Middle frontal gyrus (tissue), 1 donor: ENCODE measurements at regions not wholly inside any gene's neighbourhood (a gene's known extent, or its start where the extent isn't known, plus 50 kb on each side); places are given as distances from the start of the nearest gene placed in this dataset.

ENCODE experiments used
- DNase-seq: peaks from one replicate; pipeline ENCODE4 v3.0.0-alpha.2; 2015; ENCODE audit warnings: low spot score; ENCODE audit errors: extremely low spot score

DNA sequence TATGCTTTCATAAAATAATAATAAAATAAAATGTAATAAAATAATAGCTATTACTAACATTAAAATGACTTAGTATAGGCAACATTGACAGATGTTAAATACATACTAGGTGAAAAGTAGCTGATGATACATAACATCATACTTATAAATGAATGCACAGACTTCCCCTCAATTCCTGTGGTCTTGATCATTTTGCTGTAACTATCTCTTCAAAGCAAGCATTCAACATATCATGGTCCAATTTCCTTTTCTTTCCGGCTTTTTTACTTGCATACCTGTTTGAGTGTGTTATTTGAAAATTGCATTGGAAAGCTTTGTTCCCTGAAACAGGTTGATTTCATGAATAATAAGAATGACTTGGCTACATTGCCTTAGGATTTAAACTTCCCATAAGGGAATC is 309.3 kb downstream of the HDGFL1 start:
- no peak for DNase-seq

DNA sequence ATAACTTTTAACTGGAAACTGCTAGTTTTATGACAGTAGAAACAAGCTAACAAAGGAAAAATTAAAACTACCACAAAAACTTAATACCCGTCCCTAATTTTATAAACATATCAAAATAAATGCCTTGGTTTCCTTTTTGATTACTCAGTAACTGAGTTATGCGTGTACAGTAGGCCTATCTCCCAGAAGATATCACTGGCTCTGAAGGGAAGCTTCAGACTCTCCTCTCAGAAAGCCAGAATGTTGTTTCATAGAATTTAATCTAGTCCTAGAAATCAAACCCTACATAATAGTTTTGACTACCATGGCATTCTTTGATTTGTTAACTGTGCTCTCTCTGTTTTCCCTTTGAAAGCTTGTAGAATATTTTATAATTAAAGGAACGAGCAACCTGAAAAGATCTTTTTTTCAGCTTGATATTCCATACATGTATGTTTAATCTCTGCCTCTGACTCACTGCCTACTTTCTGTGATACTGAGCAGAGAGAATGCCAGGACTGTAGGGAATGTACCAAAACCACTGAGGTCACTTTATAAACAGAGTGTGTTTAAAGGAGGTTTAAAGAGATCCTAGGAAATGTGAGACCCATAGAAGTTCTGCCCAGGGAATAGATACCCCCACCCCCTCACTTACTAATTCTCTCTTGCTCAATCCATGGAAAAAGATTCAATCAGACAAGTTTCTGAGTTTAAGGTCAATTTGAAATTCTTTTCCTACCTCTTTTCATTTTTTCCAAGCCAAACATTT is 311.5 kb downstream of the HDGFL1 start:
- no peak for DNase-seq

DNA sequence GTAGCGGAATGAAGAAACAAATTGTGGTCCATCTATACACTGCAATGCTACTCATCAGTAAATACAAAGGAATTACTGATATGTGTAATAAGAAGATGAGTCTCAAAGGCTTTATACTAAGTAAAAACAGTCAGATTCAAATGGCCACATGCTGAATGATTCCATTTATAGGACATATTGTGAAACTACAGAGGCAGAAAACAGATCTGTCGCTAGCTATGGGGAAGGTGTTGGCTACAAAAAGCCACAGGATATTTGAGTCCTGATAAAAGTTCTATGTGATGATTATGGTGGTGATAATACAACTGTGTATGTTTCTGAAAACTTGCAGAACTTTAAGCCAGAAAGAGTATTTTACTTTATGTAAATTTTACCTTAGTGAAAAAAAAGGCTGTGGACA is 313.2 kb downstream of the HDGFL1 start:
- DNase-seq: no peak

DNA sequence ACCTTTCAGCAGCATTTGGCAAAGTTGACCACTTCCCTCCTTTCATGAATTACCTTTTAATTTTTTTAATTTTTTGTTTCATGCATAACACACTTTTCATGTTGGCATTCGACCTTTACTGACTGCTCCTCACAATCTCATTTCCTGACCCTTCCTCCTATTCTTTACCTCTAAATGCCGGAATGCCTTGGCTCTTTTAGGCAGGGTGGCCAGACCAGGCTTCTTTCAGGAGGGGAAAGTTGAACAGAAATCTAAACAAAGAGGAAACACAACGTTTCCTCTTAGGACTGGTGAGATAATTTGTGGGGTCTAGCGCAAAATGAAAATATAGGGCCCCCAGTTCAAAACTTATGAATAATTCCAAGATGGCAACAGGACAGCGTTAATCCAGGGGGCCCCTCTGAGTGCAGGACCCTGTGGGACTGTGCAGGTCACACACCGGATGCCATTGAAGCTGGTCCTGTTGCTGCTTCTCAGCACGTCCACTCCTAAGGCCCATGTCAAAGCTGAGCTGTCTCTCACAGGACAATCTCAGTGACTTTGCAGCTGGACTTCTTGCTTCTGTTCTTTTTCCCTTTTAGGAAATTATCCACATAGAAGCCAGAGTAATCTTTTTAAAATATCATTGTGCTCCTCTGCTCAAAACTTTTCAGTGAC is 313.8 kb downstream of the HDGFL1 start:
- no peak for DNase-seq

DNA sequence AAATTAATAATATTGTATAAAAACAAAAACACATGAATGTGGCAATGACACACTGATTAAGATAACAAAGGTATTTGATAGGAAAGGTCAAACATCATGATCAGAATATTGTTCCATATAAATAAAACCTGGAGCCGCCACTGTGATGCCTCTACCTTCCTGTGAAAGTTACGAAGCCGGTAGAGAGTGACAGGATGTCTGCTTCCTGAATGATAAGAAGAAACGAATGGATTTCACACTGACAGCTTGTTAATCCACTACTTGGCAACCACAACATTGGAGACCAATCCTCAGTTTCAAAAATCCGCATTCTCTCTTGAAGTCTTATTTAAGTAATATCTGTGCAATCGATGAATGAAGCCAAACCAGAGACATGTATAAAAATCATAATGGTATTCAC is 315.1 kb downstream of the HDGFL1 start:
- DNase-seq: no peak

DNA sequence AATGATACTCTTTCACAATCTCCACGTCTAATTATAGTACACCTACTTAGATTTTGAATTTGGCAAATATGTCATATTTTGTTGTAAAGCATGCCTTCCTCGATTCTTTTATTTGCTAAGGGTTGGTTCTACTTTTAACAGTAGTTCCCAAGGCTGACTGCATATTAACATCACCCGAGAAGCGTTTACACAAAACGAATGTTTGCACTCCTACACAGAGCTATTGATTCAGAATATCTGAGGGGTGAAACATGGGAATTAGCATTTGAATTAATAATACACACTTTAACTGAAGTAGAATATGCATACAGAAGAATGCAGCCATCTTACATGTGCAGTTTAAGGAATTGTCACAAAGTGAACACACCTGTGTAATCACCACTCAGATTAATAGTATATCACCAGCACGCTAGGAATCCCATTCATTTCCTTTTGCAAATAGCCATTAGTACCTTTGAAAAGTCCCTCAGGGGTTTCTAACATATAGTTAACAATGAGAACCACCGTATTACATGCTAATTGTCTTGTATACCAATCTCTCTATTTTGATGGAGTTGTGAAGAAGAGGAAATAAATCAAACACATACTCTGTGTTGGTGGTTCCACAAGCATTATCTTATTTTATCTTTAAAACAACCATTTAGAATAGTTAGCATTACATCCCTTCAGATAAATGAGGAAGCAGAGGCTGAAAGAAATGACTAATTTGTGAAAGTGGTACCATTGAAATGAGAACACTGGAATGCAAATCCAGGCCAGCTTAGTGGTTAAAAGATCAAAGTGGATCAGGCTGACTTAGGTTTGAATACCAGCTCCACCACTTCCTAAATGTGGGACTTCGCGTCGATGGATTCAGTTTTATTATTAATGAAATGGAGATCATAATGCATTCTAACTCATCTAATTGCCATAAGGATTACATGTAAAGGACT is 317.6 kb downstream of the HDGFL1 start:
- DNase-seq: no peak

DNA sequence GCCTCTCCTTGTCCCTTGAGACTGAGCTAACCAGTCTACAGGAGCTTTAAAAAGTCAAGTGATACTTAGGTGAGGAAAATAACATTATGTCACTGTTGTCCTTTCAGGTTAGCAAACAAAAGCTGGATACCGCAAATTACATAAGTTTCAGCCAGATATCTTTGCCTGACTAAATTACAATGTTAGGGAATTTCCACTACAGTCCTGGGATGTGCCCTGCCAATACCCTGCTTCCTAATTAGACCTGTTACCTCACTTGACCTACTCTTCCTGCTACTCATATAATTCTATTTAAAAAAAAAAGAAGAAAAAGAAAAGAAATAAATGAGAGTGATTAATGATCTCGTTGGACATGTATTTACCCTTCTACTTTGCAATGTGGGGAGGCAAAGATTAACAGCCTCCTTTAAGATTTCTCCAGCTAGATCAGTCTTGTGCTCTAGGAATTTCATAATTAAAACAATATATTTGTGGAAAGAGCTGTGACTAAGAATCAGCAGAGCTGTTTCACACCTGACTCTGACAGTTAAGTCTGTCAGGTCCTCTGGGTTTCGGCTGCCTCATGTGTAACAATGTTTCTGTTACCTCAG is 318.9 kb downstream of the HDGFL1 start:
- DNase-seq: no peak

DNA sequence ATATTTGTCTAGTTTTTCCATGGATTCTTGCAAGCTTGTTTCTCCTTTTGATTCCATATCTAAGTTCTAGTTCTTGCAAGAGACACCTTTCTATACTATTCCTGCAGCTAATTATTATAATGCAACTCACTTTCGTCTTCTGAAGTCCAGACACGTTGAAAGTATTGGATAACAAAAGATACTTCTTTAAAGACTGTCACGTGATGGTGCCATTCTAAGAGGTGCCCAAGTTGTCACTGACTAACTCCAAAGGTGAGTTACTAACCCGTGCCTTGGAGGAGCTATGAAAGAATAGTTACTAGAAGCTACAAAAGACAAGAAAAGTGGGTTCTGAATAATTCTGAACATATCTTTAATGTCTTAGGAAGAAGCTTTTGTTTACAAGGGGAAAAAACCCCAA is 322.6 kb downstream of the HDGFL1 start:
- no peak for DNase-seq

DNA sequence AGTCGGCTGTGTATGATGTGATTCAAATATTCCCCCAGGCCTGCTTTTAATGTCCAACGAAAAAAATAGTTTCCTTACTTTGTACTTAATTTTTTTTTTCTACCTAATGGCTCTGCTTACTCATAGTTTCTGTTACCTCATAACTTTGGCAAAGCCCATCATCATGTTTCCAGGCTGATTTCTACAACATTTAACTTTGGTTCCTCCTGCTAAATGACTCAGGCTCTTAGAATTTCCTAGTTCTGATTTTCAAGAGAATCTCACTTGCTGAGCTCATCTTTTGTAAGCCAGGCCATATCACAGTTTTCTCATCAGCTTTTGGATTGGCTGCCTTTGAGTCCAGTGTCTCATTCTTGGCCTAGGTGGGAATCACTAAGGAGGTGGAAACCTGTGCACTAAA is 323.1 kb downstream of the HDGFL1 start:
- no peak for DNase-seq

DNA sequence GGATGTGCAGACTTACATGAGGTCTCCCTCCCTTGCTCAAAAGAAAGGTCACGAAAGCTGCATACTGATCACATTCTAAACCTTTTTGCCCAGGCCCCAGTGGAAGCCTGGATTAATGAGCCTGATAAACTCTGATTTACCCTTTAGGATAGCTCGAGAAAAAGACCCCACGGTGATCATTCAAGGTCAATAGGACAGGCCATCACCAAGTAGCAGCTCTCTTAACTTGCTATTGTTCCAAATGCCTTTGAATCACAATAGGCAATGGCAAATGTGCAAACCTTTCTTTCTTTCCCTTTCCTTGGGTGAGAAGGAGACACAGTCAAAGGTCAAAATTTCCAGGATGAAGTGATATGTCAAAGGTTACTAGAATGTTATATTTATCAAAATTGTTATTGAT is 327.3 kb downstream of the HDGFL1 start:
- DNase-seq: no peak

DNA sequence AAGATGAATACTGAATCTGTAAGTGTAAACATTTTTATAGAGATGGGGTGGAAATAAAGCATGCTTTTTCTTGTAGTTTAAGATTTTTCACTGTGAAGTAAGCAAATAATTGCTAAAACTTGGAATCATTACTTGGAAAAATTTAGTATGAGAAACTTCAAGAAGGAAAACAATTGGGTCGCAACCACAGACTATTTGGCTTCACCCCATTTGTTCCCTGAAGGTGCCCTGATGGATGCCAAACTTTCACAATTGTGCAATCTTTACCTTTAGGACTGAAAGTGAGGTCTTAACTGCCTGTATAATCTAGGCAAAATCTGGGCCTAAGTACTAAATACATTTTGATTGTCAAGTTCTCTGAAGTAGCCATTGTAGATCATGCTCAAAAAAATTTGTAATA is 330.1 kb downstream of the HDGFL1 start:
- no peak for DNase-seq

DNA sequence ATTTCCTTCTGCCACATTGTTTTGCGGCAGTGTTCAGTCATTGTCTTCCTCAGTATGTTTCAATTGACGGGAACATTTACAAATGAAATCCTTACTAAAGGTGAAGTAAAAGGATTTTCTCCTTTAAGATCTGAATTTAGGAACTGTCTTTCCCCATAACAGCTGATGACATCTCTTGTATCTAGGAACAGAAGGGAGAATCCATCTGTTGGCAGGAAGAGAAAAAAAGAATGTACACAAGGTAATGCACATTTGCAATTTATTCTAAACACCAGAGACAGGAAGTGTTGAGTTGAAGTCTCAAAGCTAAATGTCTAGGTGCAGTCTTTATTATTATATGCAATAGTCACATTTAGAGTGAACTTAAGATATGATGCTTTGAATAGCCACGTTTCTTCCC is 334.5 kb downstream of the HDGFL1 start:
- no peak for DNase-seq

DNA sequence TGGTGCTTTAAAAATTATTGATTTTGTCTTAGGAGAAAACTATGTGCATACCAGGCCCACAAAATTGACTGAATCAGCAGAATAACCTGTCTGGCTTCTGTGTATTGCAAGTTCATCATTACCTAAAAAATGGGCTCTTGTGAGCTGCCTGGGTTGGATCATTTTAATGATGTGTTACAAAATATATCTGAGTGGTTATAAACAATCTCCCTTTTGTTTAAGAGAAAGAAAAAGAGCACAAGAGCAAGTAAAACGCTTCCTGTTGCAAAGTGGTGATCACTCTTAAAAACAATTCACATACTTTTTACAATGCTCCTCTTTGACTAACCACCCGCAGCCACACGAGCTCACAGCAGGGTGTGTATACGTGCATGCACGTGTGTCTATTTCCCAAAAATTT is 335.1 kb downstream of the HDGFL1 start:
- DNase-seq: no peak

DNA sequence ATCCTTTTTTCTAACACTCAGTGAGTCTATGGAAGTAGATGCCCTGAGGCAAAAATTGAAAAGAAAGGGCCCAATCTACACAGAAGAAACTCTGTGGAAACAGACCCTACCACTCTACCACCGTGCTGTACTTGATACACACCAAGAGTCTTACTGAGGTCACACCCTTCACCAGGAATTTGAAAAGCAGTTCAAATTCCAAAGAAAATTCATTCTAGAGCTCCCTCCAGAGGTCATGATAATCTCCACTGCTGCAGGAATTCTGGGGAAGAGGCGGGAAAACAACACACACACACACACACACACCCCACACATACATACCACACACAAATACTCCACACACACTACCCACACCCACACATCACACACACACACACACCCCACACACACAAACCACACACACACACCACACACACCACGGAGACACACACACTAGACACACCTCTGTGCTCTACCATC is 336.8 kb downstream of the HDGFL1 start:
- no peak for DNase-seq

DNA sequence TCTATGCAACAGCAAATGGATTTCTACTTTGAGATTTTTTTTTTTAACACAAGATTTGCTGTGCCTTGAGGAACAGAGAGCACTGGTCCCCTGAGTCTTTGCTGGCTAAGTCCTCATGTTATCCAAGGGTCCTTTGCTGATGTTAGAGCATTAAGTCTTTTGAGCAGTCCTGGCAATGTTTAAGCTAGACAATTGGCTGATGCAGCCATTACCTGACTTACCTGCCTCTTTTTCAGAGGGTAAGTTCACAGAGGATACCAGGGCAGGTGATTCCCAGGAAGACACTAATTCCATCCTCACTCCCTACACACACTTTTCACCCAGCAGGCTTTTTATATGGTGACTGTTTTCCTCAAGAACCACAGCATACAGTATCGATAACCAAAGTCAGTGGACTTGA is 337.7 kb downstream of the HDGFL1 start:
- DNase-seq: no peak

DNA sequence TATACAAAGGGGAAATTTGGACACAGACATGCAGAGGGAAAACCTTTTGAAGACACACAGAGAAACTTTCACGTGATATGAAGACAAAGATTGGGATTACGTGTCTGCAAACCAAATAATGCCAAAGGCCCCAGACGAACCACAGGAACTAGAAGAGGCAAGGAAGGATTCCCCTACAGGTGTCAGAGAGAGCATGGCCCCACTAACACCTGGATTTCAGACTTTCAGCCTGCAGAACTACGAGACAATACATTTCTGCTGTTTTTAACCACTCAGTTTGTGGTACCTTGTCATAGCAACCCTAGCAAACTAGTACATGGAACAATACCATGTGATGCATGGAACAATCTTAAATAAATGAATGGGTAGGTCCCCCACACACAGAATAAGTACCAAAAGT is 341.0 kb downstream of the HDGFL1 start:
- DNase-seq: no peak

DNA sequence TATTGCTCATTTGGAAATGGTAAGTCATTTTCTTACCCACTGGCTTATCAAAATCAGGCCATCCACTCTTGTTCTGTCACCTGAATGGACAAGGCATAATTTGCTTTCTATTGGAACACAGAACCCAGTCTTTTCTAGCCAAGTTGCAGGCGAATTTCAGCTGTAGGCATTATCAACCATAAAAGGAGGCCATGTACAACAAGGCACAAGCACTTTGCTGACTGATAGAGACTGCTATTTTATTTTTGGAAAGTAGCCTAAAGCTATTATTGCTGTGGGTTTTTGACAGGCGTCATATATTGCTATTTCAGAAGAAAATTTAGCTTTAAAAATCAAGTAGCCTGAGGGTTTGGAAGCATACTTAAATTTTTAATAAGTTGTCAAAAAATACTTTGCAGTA is 344.2 kb downstream of the HDGFL1 start:
- no peak for DNase-seq

DNA sequence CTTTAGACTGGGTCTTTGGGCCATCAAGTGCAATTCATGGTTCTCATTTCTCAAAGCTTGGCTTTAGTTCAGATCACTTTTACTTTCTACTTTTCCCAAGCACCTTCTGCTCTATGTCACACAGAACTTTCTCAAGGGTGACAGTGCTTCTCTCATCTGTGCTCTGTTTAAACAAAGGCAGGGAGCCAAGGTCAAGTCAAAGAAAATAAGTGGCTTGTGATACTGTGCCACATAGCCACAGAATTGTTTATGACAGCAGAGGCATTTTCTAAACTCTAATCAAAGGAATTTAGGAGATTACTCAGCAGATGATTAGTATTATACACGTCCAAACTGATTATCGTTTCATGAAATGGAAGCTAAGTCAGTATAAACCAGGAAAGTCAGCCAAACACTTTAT is 348.0 kb downstream of the HDGFL1 start:
- no peak for DNase-seq

DNA sequence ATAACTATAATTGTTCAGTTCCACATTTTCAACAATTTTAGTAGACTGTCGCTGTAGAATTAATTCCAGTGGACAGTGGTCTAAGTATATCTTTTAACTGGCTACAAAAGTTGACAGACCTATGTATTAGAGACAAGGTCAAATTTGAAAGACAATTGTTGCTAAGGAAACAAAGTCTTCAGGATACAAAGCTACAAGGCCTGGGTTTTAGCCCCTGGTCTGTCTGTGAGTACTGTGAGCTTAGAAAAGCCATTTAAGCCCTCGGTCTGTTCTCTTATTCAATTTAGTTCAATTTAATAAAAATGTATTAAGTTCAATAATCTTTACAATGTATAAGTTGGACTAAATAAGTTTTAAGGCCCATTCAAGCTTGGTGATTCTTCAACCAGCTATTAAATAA is 352.5 kb downstream of the HDGFL1 start:
- no peak for DNase-seq

DNA sequence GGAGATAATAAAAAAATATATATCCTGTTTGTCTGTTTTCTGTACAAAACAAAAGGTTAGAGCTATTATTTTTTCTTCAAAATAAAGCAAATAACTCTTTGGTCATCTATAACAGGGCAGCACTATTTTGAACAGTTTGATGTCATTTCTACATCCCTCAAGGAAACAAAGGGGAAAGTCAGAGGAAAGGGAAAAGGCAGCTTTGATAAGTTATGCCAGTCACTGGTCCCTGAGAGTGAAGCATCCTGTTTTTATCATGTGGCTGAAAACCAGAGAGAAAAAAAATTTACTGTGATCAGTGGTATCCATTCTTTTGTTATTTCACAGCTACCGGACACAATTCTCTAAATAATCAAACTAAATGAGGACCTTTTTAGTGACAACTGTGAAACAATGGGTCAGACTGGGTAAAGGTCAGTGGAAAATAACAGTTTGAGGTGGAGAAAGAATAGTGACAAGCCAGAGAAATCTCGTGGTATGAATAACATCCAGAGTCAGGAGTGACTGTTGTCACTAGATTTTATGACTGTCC is 356.0 kb downstream of the HDGFL1 start:
- DNase-seq: no peak
